ENCODE measurements at regions not wholly inside any gene's neighbourhood (a gene's known extent, or its start where the extent isn't known, plus 50 kb on each side); places are given as distances from the start of the nearest gene placed in this dataset.

DNA sequence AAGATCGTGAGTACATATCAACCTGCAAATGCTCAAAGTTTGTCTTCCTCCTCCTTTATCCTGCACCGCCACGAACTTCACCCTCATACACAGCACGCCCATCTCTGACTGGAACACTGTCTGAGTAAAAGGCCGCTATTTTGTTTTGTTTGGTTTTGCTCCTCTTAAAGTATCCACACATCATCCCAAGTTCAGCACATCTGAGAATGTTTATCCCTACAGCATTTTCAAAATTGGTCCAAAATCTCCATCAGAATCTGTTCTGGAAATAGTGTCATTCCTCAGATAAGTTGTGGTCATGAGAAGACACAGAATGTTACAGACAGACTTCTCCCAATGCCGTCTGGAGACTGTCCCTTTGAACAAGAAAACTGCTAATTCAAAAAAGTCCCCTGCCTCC is 251.6 kb upstream of the ARID1B start:
- TF ChIP-seq POLR2A (IDR thresholded peaks at IDR 0.05; ENCODE audit: low read depth, low read length) (no peak), RFX5 (IDR thresholded peaks at IDR 0.05; ENCODE audit: low read depth, low read length) (no peak), MAFK (IDR thresholded peaks at IDR 0.05; ENCODE audit: low read depth, low read length) (no peak), SMC3 (IDR thresholded peaks at IDR 0.05; ENCODE audit: low read depth, low read length) (no peak), RAD21 (IDR thresholded peaks at IDR 0.05; ENCODE audit: low read length) (no peak), MAZ (IDR thresholded peaks at IDR 0.05; ENCODE audit: borderline replicate concordance, low read depth, low read length) (no peak), CEBPB (IDR thresholded peaks at IDR 0.05; ENCODE audit: low read depth, low read length) (no peak), BHLHE40 (IDR thresholded peaks at IDR 0.05; ENCODE audit: low read depth, low read length) (no peak), RCOR1 (IDR thresholded peaks at IDR 0.05; ENCODE audit: insufficient replicate concordance, low read length) (no peak), FOS (IDR thresholded peaks at IDR 0.05; ENCODE audit: low read depth, low read length) (no peak)
- TF ChIP-seq, protein P1, sequence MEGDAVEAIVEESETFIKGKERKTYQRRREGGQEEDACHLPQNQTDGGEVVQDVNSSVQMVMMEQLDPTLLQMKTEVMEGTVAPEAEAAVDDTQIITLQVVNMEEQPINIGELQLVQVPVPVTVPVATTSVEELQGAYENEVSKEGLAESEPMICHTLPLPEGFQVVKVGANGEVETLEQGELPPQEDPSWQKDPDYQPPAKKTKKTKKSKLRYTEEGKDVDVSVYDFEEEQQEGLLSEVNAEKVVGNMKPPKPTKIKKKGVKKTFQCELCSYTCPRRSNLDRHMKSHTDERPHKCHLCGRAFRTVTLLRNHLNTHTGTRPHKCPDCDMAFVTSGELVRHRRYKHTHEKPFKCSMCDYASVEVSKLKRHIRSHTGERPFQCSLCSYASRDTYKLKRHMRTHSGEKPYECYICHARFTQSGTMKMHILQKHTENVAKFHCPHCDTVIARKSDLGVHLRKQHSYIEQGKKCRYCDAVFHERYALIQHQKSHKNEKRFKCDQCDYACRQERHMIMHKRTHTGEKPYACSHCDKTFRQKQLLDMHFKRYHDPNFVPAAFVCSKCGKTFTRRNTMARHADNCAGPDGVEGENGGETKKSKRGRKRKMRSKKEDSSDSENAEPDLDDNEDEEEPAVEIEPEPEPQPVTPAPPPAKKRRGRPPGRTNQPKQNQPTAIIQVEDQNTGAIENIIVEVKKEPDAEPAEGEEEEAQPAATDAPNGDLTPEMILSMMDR (conservative IDR thresholded peaks at IDR 0.05; ENCODE audit: low read depth, low read length): no peak
- TF ChIP-seq, protein P2, sequence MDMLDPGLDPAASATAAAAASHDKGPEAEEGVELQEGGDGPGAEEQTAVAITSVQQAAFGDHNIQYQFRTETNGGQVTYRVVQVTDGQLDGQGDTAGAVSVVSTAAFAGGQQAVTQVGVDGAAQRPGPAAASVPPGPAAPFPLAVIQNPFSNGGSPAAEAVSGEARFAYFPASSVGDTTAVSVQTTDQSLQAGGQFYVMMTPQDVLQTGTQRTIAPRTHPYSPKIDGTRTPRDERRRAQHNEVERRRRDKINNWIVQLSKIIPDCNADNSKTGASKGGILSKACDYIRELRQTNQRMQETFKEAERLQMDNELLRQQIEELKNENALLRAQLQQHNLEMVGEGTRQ (IDR thresholded peaks at IDR 0.05; ENCODE audit: low read depth, low read length): no peak
- TF ChIP-seq, protein P3, sequence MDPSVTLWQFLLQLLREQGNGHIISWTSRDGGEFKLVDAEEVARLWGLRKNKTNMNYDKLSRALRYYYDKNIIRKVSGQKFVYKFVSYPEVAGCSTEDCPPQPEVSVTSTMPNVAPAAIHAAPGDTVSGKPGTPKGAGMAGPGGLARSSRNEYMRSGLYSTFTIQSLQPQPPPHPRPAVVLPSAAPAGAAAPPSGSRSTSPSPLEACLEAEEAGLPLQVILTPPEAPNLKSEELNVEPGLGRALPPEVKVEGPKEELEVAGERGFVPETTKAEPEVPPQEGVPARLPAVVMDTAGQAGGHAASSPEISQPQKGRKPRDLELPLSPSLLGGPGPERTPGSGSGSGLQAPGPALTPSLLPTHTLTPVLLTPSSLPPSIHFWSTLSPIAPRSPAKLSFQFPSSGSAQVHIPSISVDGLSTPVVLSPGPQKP (IDR thresholded peaks at IDR 0.05; ENCODE audit: borderline replicate concordance, low read depth, low read length): no peak
